ENCODE measurements at regions not wholly inside any gene's neighbourhood (a gene's known extent, or its start where the extent isn't known, plus 50 kb on each side); places are given as distances from the start of the nearest gene placed in this dataset.

DNA sequence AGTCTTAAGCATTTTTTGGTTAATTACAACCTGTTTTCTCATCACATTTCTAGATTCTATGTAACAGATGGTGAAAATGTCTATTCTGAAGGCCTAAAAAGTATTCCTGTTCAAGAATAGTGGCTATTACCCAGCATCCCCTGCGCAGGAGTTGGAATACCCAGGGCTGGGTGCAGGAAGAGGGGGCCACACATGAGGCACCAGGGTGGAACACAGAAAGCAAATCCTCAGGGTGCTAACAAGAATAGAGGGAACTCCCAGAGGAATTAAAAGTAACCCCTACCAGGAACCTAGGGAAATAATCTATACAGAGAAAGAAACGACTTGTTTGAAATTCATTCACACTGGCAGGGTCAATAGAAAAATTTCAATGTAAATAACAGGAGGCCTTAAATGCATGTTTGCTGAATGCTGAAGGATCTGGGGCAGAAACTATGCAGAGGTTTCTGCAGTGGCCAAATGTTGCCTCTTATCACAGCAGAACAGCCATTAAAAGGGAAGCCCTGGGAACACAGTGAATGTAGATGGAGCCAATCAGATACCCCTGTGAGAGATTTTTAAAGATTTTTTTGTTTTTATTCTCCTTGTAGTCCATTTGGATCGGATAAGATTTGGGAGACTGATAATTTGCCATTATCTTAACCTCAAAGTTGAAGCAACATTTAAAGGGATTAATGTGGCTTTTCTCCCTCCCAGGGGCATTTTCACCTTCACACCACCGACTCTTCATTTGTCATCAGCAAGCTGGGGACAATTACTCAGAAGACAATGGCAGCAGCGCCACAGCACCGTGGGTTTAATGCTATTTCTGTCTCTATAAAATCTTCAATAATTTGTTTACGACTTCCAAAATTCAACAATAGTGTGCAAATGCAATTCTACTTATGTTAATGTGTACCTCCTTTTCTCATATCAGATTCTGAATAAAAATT, 196.0 kb upstream of the PSMD7 start:
- DNase-seq, result no peak

- DNase-seq, result no peak
Measured at GRCh38 chr16:74099530-74099929, 197.1 kb upstream of the PSMD7 start.

GRCh38 chr16:74094962-74095361, 201.7 kb upstream of the PSMD7 start:
- no peak for DNase-seq

GRCh38 chr16:74094514-74094913, 202.1 kb upstream of the PSMD7 start:
- DNase-seq, result no peak

GRCh38 chr16:74092336-74092735, 204.3 kb upstream of the PSMD7 start:
- no peak for DNase-seq

DNA sequence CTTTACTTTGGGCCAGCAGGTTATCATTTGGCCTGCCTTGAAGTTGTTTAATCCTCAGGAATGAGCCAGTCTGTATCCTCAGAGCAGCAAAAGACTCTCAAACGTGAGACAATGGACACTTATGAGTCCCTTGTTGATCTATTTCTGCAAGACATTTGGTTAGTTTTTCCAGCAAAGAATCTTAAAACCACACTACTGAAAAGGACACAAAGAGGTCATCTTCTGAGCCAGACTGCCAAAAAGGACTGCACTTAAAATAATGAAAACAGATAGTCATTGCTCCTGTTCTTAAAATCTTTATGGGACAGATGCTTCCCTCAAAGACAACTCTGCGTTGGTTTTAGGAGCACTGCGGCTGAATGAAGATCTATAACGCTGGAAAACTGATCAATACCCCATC, 205.7 kb upstream of the PSMD7 start:
- no peak for DNase-seq

DNA sequence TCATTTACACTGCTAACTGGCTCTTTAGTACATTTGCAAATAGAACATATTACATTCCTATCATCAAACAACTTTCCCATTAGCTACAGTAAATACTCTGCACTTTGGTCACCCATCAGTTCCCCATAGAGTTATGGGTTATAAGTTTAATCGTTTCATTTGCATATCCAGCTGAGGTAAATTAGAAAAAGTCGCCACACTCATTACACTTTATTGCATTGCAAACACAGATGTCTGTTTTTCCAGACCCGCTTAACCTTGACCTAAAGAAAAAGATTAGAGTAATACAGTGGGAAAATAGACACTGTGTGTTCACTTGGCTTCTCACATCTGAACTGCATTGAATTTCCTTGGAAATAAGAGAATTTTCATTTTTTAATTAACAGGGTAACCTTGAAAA, 213.1 kb upstream of the PSMD7 start:
- no peak for DNase-seq

GRCh38 chr16:74080311-74080710, 216.3 kb upstream of the PSMD7 start:
- DNase-seq, result no peak

- DNase-seq, result no peak
Measured at GRCh38 chr16:74079232-74079586, 217.4 kb upstream of the PSMD7 start.

DNA sequence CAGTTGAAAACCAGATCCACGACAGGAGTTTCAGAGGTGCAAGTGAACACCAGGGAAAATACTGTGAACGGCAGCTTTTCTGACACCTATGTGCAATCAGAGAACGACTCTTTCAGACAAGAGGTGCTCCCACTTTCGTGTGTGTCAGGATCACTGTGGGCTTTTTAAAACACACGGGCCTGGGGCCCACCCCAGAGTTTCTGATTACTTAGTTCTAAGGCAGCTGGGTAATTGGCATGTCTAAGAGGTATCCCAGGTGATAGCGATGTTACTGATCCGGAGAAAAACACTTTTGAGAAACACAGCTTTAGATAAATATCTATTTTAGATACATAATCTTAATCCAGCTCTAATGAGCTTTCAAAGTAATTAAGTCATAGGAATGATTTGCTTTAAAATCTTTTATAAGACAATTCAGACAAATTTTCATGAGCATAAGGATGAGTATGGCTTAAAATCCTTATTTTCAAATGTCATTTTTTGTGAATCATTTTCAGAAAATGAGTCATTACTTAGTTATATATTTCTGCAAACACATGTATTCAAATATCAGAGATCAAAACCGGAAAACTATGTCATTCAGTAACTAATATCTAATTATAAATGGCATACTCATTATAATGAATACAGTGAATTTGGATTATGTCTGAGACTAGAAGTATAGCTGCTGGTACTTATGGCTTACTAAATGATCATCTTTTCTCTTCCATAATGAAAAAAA, 217.9 kb upstream of the PSMD7 start:
- DNase-seq, result no peak

GRCh38 chr16:74076568-74076967, 220.0 kb upstream of the PSMD7 start:
- DNase-seq, result no peak

GRCh38 chr16:74075393-74075792, 221.2 kb upstream of the PSMD7 start:
- DNase-seq, result no peak

- no peak for DNase-seq
Measured at GRCh38 chr16:74073456-74073855, 223.2 kb upstream of the PSMD7 start.

- peak in 3 of 58 donors; percentile 1 to 22 (median 2) for DNase-seq
Measured at GRCh38 chr16:74071996-74072535, 224.5 kb upstream of the PSMD7 start.

DNA sequence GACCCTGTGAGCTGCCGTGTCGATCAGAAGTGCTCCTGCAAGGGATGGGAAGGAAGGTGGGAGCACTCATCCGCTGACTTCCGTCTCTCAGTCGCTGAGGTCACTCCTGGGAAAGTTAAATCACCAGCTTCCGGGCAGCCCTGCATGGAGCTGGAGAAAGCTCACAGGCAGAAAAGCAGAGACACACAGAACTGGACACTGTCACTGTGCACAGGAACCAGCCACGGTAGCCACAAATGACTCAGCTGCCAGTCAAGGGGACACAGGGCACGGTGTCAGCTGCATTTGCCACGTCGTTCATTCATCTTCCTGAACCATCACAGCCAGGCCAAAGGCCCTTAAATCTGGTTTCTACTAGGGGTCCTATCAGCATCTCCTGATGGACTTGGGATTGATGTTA, 226.4 kb upstream of the PSMD7 start:
- no peak for DNase-seq

- no peak for DNase-seq
Measured at GRCh38 chr16:74064120-74064735, 232.4 kb upstream of the PSMD7 start.

DNA sequence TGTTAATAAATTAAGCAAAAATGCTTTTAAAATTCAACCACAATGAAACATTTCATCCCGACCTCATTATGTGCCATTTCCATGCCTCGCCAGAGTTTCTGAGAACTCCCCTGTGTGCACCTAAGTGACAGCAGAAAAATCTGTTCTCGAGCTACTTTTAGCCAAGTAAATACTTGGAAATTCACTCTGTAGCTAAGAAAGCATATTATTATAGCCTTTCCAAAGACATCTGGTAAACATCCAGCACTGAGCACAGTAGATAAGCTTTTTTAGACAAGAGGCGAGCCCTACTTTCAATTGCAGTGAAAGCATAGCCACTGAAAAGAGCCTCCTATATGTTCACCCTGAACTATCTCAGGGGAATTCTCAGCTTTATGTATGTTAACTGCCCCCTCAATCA, 242.8 kb upstream of the PSMD7 start:
- DNase-seq, result peak in 4 of 58 donors; percentile 5 to 36 (median 9)

DNA sequence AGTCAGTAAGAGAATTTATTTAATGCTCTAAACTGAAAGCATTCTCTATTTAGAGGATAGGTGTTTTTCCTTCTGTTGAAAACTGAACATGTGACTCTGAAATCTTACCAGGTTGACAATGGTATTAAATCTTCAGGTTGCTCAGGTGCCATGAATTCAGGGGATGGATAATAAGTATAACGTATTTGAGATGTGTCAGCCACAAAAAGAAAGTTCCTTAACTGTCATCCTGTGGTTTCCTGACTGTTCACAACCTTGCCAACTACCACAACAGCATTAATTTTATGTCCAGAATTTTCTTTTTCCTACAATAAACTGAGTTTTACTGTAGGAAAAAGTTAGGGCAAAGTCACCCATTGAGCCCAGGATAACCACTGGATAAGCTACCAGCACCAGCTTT, 243.3 kb upstream of the PSMD7 start:
- no peak for DNase-seq

DNA sequence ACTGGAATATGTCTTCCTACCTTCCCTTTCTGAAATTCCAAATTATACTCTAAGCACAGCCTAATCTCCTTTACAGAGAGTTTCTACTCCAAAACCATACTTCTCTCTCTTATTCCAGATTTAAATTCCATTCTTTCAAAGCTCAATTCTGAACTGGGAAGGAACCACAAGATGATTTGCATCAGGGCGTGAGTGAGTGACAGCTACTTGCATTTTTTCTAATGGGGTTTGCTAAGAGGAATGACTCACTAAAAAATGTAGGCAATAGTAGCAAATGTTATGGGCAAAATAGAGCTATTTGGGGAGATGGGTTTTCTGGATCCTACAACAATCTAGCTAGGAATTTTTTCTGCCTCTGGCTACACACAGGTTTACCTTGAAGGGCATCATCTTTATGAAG, 244.6 kb upstream of the PSMD7 start:
- no peak for DNase-seq

DNA sequence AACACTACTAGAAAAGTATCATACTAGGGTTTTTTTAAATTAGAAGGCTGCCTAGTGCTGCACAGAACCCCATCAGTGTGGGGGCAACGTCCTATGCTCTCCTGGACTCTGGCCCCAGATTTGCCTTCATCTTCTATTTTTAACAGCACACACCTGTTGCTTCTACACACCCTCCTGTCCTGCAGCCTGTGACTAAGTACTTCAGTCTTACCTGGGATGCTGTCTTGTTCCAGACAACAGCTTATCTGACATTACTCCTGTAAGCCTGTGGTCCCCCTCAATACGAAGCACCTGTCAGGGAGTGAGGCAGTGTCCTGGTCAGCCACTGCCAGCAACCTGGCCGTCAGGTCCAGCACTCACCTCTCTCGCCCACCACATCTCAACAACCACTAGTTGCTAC, 247.6 kb upstream of the PSMD7 start:
- DNase-seq, result no peak

DNA sequence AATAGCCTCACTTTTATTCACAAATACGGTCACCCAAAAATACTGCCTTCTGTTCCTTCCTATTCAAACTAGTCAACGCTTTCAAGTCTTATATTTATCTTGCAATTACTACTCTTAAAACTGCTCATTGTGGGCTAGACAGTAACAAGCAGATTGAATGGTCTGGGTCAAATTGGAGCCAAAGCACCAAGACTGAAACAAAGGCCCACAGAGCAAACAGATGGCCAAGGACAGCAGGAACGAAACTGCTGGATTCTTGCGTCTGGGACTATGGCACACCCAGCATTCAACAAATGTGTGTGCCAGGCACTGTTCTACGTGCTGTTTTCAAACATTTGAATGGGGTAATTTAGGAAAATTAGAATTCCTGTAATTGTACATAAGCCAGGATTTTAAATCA, 250.1 kb upstream of the PSMD7 start:
- no peak for DNase-seq

GRCh38 chr16:74045513-74045912, 251.1 kb upstream of the PSMD7 start:
- DNase-seq, result no peak
